Neuronal stem cell (in vitro differentiated cells): ENCODE measurements at regions not wholly inside any gene's neighbourhood (a gene's known extent, or its start where the extent isn't known, plus 50 kb on each side); places are given as distances from the start of the nearest gene placed in this dataset.

ENCODE experiments used
- DNase-seq: peaks from one replicate; pipeline ENCODE4 v3.0.0-alpha.2; 2013; ENCODE audit warnings: low spot score
- H2AFZ ChIP-seq: one replicate; pipeline ENCODE4 v1.6.1; 2013; ENCODE audit warnings: mild to moderate bottlenecking, low read length, inconsistent platforms
- H2AK5ac ChIP-seq: 2 replicates; pipeline ENCODE4 v1.6.1; 2013; ENCODE audit warnings: low read depth, mild to moderate bottlenecking, inconsistent platforms, low read length, moderate library complexity, mixed read lengths
- H2BK120ac ChIP-seq: 2 replicates; pipeline ENCODE4 v1.6.1; 2013; ENCODE audit warnings: low read depth, mild to moderate bottlenecking, inconsistent platforms, low read length, moderate library complexity, mixed read lengths
- H2BK12ac ChIP-seq: one replicate; pipeline ENCODE4 v1.6.1; 2013; ENCODE audit warnings: low read length, inconsistent platforms
- H2BK15ac ChIP-seq: 2 replicates; pipeline ENCODE4 v1.6.1; 2013; ENCODE audit warnings: mild to moderate bottlenecking, low read length, inconsistent platforms, mixed read lengths
- H2BK5ac ChIP-seq: one replicate; pipeline ENCODE4 v1.6.1; 2013; ENCODE audit warnings: inconsistent platforms, mild to moderate bottlenecking, low read length, moderate library complexity
- H3K14ac ChIP-seq: one replicate; pipeline ENCODE4 v1.6.1; 2013; ENCODE audit warnings: low read length, inconsistent platforms
- H3K18ac ChIP-seq: 2 replicates; pipeline ENCODE4 v1.6.1; 2013; ENCODE audit warnings: low read length, inconsistent platforms
- H3K23ac ChIP-seq: 2 replicates; pipeline ENCODE4 v1.6.1; 2013; ENCODE audit warnings: low read depth, mild to moderate bottlenecking, mixed read lengths, low read length, inconsistent platforms; ENCODE audit not compliant: poor library complexity
- H3K27ac ChIP-seq: replicated peaks from 3 replicates; pipeline ENCODE4 v1.5.1; 2013; ENCODE audit warnings: low read length, inconsistent platforms
- H3K27me3 ChIP-seq, 3 experiments: 2 replicates each; pipeline ENCODE4 v1.6.1; 2013; ENCODE audit warnings: low read length in 3 of 3, mild to moderate bottlenecking in 2 of 3, inconsistent platforms in 1 of 3, low read depth in 1 of 3, mixed read lengths in 1 of 3, moderate library complexity in 1 of 3; ENCODE audit not compliant: control insufficient read depth in 3 of 3, insufficient read depth in 3 of 3
- H3K36me3 ChIP-seq, 2 donors: replicated peaks in 1 of 2; 2 replicates each; pipeline ENCODE4 v1.6.1; 2013; ENCODE audit warnings: low read length in 2 of 2; ENCODE audit not compliant: control insufficient read depth in 2 of 2, insufficient read depth in 2 of 2
- H3K4ac ChIP-seq: 2 replicates; pipeline ENCODE4 v1.6.1; 2013; ENCODE audit warnings: inconsistent platforms, mild to moderate bottlenecking, low read length, moderate library complexity
- H3K4me1 ChIP-seq, 2 donors: 1 replicate in 1 of 2; 2 replicates in 1 of 2; pipeline ENCODE4 v1.6.1; 2013; ENCODE audit warnings: low read length in 2 of 2, low read depth in 1 of 2; ENCODE audit not compliant: control insufficient read depth in 2 of 2, insufficient read depth in 1 of 2
- H3K4me2 ChIP-seq: one replicate; pipeline ENCODE4 v1.6.1; 2013; ENCODE audit warnings: mild to moderate bottlenecking, low read length, inconsistent platforms; ENCODE audit not compliant: insufficient read depth, poor library complexity, severe bottlenecking
- H3K4me3 ChIP-seq, 2 donors: 2 replicates each; pipeline ENCODE4 v1.5.1; 2013; ENCODE audit warnings: low read length in 2 of 2, mild to moderate bottlenecking in 2 of 2, inconsistent platforms in 1 of 2, moderate library complexity in 1 of 2
- H3K79me1 ChIP-seq: one replicate; pipeline ENCODE4 v1.6.1; 2013; ENCODE audit warnings: low read depth, mild to moderate bottlenecking, inconsistent platforms, low read length, moderate library complexity
- H3K9ac ChIP-seq: one replicate; pipeline ENCODE4 v1.6.1; 2013; ENCODE audit warnings: mild to moderate bottlenecking, low read depth, low read length, inconsistent platforms; ENCODE audit not compliant: poor library complexity
- H3K9me3 ChIP-seq, 2 donors: replicated peaks in 1 of 2; 2 replicates each; pipeline versions ENCODE3 to v1.6.1; 2013; ENCODE audit warnings: low read length in 2 of 2, mild to moderate bottlenecking in 2 of 2, inconsistent platforms in 1 of 2, low read depth in 1 of 2, mixed read lengths in 1 of 2, moderate library complexity in 1 of 2; ENCODE audit not compliant: control insufficient read depth in 2 of 2, insufficient read depth in 1 of 2
- H4K8ac ChIP-seq: one replicate; pipeline ENCODE4 v1.6.1; 2013; ENCODE audit warnings: low read depth, mild to moderate bottlenecking, inconsistent platforms, low read length, moderate library complexity
- H4K91ac ChIP-seq: one replicate; pipeline ENCODE4 v1.6.1; 2013; ENCODE audit warnings: low read length, low read depth, mild to moderate bottlenecking, inconsistent platforms; ENCODE audit not compliant: poor library complexity
- WGBS, 2 donors: extraction: QIAGEN DNeasy Blood & Tissue Kit; methylation state at CpG; one replicate each; pipeline ENCODE4 v1.1.7; 2013; ENCODE audit warnings: missing lambda C conversion rate in 2 of 2, mixed read lengths in 1 of 2; ENCODE audit not compliant: insufficient read length in 2 of 2, insufficient replicate concordance in 1 of 2; ENCODE audit errors: extremely low coverage in 2 of 2; 5-methylcytosine and 5-hydroxymethylcytosine counted together

GRCh38 chr12:72135021-72135301 is 137.2 kb upstream of the TRHDE start:
- no peak overlapping the region for H4K8ac ChIP-seq
- no peaks in the 10 kb centered on the region for H3K9me3 ChIP-seq
- no peak overlapping the region for H3K14ac ChIP-seq
- no peak overlapping the region for H2BK12ac ChIP-seq
- H3K23ac ChIP-seq = no peak overlapping the region
- no peak overlapping the region for H4K91ac ChIP-seq
- H3K36me3 ChIP-seq = no peaks in the 10 kb centered on the region
- WGBS, 2 donors = no CpG with 5 or more reads among the region's 2 CpGs
- H2AK5ac ChIP-seq = no peak overlapping the region
- H3K18ac ChIP-seq = no peak overlapping the region
- no peaks in the 10 kb centered on the region for H3K27me3 ChIP-seq
- no peak overlapping the region for H2BK15ac ChIP-seq
- no peak overlapping the region for H2AFZ ChIP-seq
- peaks cover 0 to 1% of the 10 kb centered on the region in 2 donors for H3K4me1 ChIP-seq
- H3K79me1 ChIP-seq = no peaks in the 10 kb centered on the region
- no peak overlapping the region for H3K27ac ChIP-seq
- no peak overlapping the region for H2BK120ac ChIP-seq
- no peak overlapping the region for H3K4ac ChIP-seq
- no peak overlapping the region for H2BK5ac ChIP-seq
- no peak for DNase-seq
- H3K4me3 ChIP-seq = no peak overlapping the region
- H3K4me2 ChIP-seq = no peak overlapping the region
- no peak overlapping the region for H3K9ac ChIP-seq

- H2AK5ac ChIP-seq = no peak overlapping the region
- no CpG with 5 or more reads among the region's 5 CpGs for WGBS, 2 donors
Measured at GRCh38 chr12:72136792-72137191, 135.4 kb upstream of the TRHDE start.

GRCh38 chr12:72139411-72139810 is 132.8 kb upstream of the TRHDE start:
- H3K23ac ChIP-seq = no peak overlapping the region
- no peaks in the 10 kb centered on the region for H3K36me3 ChIP-seq
- DNase-seq = no peak
- H3K4ac ChIP-seq = no peak overlapping the region
- H2BK120ac ChIP-seq = no peak overlapping the region
- H3K9ac ChIP-seq = no peak overlapping the region
- no peak overlapping the region for H2BK5ac ChIP-seq
- no peak overlapping the region for H4K91ac ChIP-seq
- H3K4me1 ChIP-seq = no peaks in the 10 kb centered on the region
- H2AK5ac ChIP-seq = no peak overlapping the region
- no peak overlapping the region for H3K18ac ChIP-seq
- H3K4me2 ChIP-seq = no peak overlapping the region
- H2BK15ac ChIP-seq = no peak overlapping the region
- no peak overlapping the region for H3K27ac ChIP-seq
- no peak overlapping the region for H2BK12ac ChIP-seq
- H3K9me3 ChIP-seq = peaks cover 0 to 3% of the 10 kb centered on the region in 2 donors
- H3K14ac ChIP-seq = no peak overlapping the region
- H4K8ac ChIP-seq = no peak overlapping the region
- WGBS, 2 donors = no CpG with 5 or more reads among the region's 4 CpGs
- H3K4me3 ChIP-seq = no peak overlapping the region
- no peak overlapping the region for H2AFZ ChIP-seq
- no peaks in the 10 kb centered on the region for H3K27me3 ChIP-seq
- no peaks in the 10 kb centered on the region for H3K79me1 ChIP-seq

More at GRCh38 chr12:72136792-72137191, 135.4 kb upstream of the TRHDE start:
- Histone ChIP-seq H3K18ac (no peak overlapping the region), H4K91ac (no peak overlapping the region), H3K9ac (no peak overlapping the region), H2AFZ (no peak overlapping the region), H3K79me1 (no peaks in the 10 kb centered on the region), H3K27me3 (no peaks in the 10 kb centered on the region), H3K4me2 (no peak overlapping the region), H4K8ac (no peak overlapping the region), H3K36me3 (no peaks in the 10 kb centered on the region), H3K14ac (no peak overlapping the region), H3K4ac (no peak overlapping the region), H2BK12ac (no peak overlapping the region), H2BK5ac (no peak overlapping the region), H3K23ac (no peak overlapping the region), H3K9me3 (no peaks in the 10 kb centered on the region), H3K4me3 (no peak overlapping the region), H2BK15ac (no peak overlapping the region), H3K27ac (no peak overlapping the region), H2BK120ac (no peak overlapping the region), H3K4me1 (no peaks in the 10 kb centered on the region)
- no peak for DNase-seq

- no peak overlapping the region for H2BK5ac ChIP-seq
- H3K14ac ChIP-seq = no peak overlapping the region
- H3K36me3 ChIP-seq = no peaks in the 10 kb centered on the region
- no peak overlapping the region for H3K9ac ChIP-seq
- no peaks in the 10 kb centered on the region for H3K4me1 ChIP-seq
- no peak overlapping the region for H3K27ac ChIP-seq
- no peak overlapping the region for H4K91ac ChIP-seq
- no peak overlapping the region for H2AK5ac ChIP-seq
- peaks cover 0 to 2% (median 0%) of the 10 kb centered on the region in 3 experiments for H3K27me3 ChIP-seq
- H3K4me3 ChIP-seq = no peak overlapping the region
- no peak overlapping the region for H3K4ac ChIP-seq
- no peaks in the 10 kb centered on the region for H3K79me1 ChIP-seq
- H3K23ac ChIP-seq = no peak overlapping the region
- peaks cover 0 to 3% of the 10 kb centered on the region in 2 donors for H3K9me3 ChIP-seq
- no peak overlapping the region for H4K8ac ChIP-seq
- no peak overlapping the region for H2AFZ ChIP-seq
- no CpG with 5 or more reads among the region's 2 CpGs for WGBS, 2 donors
- H2BK12ac ChIP-seq = no peak overlapping the region
- no peak overlapping the region for H3K18ac ChIP-seq
- DNase-seq = no peak
- no peak overlapping the region for H2BK120ac ChIP-seq
- H2BK15ac ChIP-seq = no peak overlapping the region
- no peak overlapping the region for H3K4me2 ChIP-seq
Measured at GRCh38 chr12:72141381-72141780, 130.8 kb upstream of the TRHDE start.
